RPMI7951 (cell line): ENCODE measurements at regions not wholly inside any gene's neighbourhood (a gene's known extent, or its start where the extent isn't known, plus 50 kb on each side); places are given as distances from the start of the nearest gene placed in this dataset.
A peak's percentile ranks its signal among the peaks of the same experiment; 100 is the strongest.
"Not testable (repeated sequence)": the region's sequence is repeated elsewhere in the genome, so short reads cannot be mapped to it uniquely, and the experiment has no call there.

Experiments
- DNase-seq: peaks from one replicate; pipeline ENCODE4 v3.0.0-alpha.2; 2012; ENCODE audit warnings: low read depth

DNA sequence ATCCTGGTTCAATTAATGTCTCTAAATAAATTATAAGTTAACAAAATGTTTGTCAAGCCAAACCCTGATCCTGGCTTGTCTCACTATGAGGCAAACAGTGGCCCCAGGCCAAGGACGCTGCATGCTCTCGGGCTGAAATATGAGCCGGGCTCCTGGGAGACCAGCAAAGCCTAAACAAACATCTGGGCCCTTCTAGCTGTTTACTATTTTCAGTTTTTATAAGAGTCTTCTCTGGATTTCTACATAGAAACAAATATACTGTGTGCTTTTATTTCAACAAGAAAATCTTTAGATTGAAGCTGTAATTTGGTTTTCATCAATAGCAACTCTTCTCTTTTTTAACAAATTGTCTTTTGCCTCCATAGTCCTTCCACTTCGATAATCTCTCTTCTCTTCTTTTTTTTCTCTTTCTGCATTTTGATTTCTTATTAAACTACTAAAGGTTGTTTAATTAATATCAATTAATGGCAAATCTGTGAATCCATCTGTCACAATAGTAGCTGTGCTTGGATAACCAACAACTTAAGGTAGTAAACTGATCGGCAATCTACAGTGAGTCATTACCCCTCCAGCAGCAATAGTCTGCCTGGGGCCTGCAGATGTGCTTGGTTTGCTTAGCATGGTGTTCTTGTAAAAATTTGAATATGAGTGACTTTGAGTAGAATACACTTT is 83.3 kb upstream of the DNAJC1 start:
- DNase-seq, result peak; percentile 54

GRCh38 chr10:22079921-22080320 is 76.4 kb upstream of the DNAJC1 start:
- DNase-seq, result not testable (repeated sequence)

- no peak for DNase-seq
Observed at GRCh38 chr10:22071332-22071731, 67.8 kb upstream of the DNAJC1 start.

DNA sequence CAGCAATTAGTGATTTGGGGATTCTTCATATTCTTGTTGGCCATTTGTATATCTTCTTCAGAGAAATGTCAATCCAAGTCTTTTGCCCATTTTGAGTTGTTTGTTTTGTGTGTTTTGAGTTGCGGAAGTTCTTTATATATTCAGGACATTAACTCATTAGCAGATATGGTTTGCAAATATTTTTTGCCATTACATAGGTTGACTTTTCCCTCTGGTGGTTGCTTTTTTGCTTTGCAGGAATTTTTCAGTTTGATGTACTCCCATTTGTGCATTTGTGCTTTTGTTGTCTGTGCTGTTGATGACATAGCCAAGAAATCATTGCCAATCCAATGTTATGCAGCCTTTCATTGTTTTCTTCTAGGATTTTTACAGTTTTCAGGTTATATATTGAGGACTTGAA is 63.6 kb upstream of the DNAJC1 start:
- DNase-seq, result no peak

DNA sequence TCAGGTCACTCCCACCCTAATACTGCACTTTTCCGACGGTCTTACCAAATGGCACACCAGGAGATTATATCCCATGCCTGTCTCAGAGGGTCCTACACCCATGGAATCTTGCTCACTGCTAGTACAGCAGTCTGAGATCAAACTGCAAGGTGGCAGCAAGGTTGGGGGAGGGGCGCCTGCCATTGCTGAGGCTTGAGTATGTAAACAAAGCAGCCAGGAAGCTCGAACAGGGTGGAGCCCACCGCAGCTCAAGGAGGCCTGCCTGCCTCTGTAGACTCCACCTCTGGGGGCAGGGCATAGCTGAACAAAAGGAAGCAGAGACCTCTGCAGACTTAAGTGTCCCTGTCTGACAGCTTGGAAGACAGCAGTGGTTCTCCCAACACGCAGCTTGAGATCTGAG is 57.5 kb upstream of the DNAJC1 start:
- DNase-seq, result not testable (repeated sequence)

GRCh38 chr10:22058201-22058600 is 54.7 kb upstream of the DNAJC1 start:
- DNase-seq, result no peak

GRCh38 chr10:22054961-22055360 is 51.4 kb upstream of the DNAJC1 start:
- peak; percentile 47 for DNase-seq
